ENCODE measurements at regions not wholly inside any gene's neighbourhood (a gene's known extent, or its start where the extent isn't known, plus 50 kb on each side); places are given as distances from the start of the nearest gene placed in this dataset.

DNA sequence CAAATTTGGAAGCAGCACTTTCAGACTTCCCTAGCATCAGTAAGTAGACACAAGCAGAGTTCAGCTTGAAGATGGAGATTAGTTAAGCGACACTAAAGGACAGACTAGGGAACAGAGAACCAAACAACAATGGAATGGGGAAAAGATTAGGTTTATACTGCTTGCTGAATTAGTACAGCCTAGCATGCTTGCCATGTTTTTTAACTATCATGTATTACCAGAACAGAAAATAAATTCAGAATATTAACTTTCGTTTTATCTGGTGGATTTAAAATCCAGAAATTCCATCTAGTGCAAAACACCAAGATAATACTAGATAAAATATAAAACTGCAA, 451.5 kb upstream of the SLC10A2 start:
- TF ChIP-seq POLR2A (IDR thresholded peaks at IDR 0.05): no peak
- no peak for TF ChIP-seq POLR2AphosphoS5 (IDR thresholded peaks at IDR 0.05)
- TF ChIP-seq, protein P1, sequence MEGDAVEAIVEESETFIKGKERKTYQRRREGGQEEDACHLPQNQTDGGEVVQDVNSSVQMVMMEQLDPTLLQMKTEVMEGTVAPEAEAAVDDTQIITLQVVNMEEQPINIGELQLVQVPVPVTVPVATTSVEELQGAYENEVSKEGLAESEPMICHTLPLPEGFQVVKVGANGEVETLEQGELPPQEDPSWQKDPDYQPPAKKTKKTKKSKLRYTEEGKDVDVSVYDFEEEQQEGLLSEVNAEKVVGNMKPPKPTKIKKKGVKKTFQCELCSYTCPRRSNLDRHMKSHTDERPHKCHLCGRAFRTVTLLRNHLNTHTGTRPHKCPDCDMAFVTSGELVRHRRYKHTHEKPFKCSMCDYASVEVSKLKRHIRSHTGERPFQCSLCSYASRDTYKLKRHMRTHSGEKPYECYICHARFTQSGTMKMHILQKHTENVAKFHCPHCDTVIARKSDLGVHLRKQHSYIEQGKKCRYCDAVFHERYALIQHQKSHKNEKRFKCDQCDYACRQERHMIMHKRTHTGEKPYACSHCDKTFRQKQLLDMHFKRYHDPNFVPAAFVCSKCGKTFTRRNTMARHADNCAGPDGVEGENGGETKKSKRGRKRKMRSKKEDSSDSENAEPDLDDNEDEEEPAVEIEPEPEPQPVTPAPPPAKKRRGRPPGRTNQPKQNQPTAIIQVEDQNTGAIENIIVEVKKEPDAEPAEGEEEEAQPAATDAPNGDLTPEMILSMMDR (IDR thresholded peaks at IDR 0.05): no peak

Measured in breast epithelium (tissue), 3 donors.